HG02970 (cell line): ENCODE measurements at regions not wholly inside any gene's neighbourhood (a gene's known extent, or its start where the extent isn't known, plus 50 kb on each side); places are given as distances from the start of the nearest gene placed in this dataset.

Experiments
- ATAC-seq: cut with Tn5 transposase; IDR thresholded peaks from one replicate; pipeline ENCODE4 v1.9.1; 2021; ENCODE audit warnings: mild to moderate bottlenecking, moderate library complexity, moderate number of reproducible peaks; ENCODE audit not compliant: unreplicated experiment, low FRiP score

DNA sequence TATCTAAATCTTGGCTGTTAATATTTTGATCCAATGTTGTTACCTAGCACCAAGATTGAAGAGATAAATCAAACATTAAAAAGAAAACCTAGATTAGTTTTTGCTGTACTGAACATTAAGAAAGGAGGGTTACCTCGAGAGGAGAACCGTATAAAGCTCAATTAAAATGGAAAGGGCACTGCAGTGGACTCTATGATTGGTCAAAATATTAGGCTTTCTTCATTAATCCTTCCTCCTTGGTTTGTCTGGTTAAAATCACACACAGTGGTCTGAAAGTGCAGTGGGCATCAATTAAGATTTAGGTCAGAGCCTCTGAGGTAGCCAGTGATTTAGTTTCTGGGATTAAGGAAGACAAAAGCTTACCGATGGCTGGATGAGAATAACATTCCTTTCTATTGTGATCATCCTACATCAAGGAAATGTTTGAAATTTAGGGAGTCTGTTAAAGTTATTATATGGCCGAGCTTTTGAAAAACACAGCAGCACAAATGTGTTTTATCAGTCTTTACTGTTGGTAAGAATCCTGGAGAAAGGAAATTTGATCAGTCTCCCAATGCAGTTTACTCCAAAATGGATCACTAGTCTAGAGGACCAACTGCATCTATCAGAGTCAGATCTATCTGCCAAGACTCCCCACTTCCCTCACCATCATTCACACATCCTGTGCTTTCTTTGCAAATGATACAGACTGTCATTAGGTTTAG lies 134.6 kb upstream of the NEDD9 start:
- no peak for ATAC-seq

DNA sequence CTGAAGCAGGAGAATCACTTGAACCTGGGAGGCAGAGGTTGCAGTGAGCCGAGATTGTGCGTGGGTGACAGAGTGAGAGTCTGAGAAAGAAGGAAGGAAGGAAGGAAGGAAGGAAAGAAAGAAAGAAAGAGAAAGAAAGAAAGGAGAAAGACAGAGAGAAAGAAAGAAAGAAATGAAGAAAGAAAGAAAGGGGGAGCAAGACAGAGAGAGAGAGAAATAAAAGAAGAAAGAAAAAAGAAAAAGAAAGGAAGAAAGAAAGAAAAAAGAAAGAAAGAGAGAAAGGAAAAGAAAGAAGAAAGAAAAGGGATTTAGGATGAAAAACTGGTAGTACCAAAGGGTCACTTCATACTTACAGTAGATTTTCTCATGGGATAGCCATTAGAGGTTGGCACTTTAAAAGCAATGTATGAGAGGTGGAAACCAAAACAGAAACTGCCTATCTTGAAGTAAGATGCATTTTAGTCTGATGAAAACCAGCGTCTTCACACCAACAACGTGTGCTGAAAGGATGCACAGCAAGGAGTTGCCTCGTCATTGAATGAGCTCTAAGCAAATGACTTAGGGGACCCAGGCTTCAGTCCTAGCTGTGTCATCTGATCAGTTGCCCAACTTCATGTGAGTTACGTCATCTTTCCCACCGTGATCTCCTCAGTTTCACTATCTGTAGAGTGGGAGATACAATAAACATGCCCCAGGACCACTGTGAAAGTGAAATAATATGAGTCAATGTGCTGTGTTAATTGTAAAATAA lies 133.9 kb upstream of the NEDD9 start:
- peak; percentile 51 for ATAC-seq

DNA sequence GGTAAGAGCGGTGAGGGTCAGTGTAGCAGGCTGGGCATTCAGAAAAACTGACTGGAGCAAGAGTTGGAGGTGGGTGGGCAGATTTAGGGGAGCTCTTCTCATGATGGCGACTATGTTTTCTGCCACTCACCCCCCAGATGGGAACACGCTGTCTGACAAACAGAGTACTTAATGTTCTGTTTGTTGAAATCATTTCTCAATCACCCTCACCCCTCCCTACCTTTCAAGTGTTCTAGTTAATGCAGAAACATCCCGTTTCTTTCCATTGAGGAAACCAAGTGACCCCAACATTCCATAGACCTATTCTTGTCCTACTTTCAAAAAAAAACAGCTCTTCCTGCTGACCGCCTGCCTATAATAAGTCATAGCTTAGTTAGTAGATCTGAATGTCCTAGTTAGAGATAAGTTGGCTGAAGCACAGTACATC lies 132.5 kb upstream of the NEDD9 start:
- ATAC-seq: no peak

DNA sequence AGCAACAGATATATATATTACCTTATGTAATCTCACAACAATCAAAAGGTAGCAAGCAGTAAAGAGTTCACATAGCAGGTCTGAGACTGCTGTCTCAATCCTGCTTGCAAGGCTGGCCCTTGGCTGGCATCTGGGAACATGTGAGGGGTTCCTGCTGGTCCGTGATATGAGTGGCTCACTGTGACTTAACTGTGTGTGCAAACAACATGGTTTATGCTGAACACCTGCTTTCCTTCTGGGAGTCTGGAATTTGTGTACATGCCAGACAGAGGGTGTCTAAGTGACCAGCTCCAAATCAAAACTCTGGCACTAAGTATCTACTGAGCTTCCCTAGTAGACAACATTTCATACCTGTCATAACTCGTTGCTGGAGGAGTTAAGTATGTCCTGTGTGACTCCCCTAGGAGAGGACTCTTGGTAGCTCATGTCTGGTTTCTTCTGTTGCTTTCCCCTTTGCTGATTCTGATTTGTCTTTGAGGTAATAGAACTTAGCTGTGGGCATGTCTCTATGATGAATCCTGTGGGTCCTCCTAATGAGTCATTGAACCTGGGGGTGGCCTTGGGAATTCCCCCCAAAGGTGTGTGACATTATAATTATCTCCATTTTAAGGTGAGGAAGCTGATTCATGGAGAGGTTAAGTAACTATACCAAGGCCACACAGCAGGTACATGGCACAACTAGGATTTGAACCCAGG lies 131.6 kb upstream of the NEDD9 start:
- no peak for ATAC-seq

DNA sequence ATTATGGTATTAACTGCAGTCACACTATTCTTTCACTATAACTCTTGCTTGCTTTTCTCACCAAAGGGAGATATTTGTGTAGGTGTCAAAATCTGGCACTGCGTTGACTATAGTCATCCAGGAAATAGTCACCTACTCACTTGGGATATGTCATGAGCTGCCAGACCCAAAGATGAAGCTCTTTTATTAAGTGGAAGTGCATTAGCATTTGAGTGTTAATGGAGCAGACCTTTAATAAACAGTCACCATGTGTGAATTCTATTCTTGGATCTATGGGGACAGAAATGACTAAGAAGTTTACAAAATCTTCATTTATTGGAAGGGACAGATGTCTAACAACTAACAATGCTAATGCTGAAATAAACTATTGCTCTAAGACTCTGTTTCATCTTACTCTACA lies 130.1 kb upstream of the NEDD9 start:
- ATAC-seq: no peak

DNA sequence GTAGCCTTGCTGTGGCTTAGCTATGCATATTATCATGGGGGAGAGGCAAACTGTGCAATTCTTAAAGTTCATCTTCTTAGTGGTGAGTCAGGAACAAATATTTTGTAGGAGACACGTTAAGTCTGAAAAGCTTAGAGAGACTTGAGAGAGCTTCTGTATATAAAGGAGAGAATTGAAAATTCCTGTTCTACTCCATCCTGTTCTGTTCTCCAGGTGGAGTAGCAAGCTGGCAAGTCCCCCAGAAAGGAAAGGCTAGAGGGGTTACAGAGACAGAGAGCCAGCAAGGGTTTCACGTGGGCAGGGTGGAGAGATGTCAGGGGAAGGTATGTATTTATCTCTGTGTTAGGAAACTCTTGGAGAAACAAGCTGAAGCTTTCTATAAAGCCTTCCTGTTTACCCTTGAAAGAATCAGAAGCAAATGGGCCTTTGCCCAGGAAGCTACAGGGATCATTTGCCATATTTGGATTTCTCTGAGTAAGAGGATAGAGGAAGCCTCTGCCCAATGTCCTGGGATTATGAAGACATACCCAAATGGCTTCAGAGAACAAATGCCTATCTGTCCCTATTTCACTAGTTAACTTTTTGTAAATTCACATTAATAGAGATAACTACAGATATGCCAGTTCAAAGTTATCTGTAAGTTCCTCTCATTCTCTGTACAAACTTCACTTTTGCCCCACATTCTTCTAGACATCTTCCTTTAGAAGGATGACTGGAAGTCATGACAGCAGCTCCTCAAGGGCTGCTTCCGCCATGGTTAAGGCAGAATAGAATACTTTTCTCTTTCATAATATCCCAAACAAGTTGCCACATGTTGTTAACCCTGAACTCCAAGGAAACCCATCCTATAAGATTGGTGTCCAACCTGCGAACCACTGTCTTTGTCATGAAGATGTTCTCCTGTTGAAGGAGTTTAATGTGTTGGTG lies 126.7 kb upstream of the NEDD9 start:
- ATAC-seq: no peak

DNA sequence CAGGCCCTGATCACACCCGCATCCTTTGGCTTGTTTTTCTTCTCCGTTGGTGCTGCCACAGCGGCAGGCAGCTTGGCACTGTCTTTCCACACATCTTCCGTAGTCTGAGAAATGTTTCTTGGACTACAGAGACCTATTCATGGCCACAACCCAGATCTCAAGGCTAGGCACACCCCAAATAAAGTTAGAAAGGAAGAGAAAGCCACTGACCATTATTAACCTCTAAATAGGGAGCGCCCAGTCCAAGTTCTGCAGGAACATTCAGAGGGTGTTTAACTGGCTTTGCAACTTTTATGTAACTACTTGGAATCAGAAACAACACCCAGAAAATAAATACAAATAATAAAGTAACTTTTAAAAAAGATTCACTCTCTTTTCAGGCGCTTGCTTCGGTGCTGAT lies 124.8 kb upstream of the NEDD9 start:
- no peak for ATAC-seq

DNA sequence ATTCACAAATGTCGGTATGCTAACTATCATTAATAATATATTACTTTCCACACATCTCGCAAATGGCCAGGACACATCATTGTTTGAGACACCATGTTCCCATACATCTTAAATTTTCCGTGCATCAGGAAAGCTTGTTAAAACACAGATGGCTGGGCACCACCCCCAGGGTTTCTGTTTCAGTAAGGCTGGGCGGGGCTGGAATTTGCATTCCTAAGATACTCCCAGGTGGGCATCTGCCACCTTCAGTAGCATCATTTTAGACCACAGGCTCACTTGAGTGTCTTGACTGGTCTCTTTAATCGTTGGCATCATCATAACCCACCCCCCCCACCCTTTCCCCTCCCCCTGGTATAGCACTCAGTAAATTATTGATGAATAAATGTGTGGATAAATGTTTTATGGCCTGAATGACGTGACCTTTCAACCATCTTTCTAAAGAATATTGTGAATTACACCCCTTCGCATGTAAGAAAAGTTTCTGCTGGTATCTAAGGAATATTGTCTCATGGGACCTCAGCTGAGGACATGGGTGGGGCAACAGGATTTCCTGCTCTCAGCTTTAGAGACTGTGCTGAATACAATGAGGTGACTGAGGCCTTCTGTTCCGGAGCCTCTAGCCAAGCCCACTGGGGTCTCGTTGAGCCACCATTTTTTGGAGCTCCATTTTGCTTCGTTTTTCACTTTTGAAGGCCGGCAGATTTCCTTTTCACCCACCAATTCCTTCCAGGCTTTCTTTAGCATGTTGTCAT lies 124.1 kb upstream of the NEDD9 start:
- ATAC-seq: no peak

DNA sequence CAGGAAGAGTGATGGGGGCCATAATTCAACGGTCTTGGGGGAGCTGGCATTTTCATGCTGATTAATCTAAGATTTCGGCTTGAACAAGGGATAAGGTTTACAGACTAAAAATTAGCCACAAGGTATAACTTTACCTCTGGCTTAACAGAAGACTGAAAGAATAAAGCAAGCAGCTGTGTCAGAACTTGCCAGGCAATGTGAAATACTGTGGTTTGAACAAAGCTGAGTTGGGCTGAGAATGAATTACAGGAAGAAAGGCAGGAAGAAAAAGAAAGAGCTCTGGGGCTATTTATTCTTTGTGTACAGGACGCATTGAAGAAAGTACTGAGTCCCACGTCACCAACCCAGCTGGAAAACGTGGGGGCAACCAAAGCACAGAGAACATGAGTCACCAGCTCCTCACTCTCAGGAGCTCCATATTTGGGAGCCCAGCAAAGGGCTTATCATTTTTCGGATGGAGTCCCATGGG lies 121.5 kb upstream of the NEDD9 start:
- no peak for ATAC-seq

DNA sequence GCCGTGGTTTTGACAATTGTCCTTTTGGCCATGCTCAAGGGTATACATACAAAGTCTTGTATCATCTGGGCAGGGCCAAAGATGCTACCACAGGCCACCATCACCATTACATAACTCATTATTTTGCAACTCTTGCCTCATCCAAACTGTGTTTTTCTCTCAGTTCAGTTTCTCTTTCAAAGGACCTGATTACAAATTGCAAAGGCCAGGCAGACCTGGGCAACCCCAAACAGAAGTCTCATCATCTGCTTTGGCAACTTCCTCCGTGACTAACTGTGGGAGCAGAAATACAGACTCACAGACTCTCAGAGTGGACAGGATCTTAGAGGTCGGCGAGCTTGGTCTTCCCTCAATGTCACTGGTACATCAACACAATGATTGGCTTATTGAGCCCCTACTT lies 117.8 kb upstream of the NEDD9 start:
- no peak for ATAC-seq

DNA sequence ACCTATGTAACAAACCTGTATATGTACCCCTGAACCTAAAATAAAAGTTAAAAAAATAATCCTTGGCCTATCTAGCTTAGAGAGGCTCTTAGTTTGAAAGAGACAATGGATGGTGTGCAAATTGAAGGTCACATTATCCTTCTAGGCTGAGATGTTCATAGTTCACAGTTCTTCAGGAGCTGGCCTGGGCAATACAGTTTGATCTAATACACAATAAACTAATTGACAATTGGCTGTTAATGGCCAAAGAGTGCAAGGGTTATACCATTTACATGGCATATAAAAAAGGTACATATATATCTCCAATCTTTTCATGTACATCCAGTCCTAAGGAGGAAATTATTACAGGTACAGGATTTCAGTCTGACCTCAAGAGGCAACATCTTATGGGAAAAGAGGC lies 117.4 kb upstream of the NEDD9 start:
- no peak for ATAC-seq

DNA sequence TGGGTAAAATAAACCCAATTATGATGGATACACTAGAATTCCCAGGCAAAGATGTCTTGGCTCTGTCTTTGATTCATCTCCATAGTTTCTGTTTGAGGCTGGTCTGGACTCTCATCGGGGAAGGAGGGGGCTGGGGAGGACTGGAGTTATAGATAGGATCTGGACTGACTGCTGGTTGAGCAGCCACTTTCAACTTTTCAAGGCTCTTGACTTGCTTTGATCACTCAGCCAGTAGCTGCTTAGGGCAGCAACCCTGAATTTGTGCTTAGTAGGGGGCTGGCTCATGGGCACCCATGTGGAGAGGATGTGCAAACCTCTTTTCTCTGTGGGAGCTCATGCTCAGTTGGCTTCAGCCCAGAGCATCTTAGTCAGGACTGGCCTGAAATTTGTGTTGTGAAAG lies 114.0 kb upstream of the NEDD9 start:
- no peak for ATAC-seq

DNA sequence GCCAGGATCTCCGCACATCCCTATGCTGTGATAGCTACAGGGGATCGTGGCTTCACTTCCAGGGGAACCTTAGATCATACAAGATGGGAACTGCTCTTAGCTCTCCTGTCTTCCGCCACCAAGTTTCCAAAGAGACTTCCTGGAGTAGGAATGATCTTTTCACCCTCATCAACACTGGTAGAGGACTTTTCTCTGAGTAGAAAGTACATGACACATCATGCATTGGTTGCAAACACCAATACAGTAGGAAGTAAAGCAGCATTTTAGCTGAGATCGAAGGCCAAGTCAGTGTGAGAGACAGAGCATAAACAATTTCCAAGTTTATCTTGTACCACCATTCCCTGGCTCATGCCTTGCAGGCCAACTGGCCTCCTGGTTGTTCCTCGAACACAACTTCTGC lies 113.1 kb upstream of the NEDD9 start:
- ATAC-seq: no peak

DNA sequence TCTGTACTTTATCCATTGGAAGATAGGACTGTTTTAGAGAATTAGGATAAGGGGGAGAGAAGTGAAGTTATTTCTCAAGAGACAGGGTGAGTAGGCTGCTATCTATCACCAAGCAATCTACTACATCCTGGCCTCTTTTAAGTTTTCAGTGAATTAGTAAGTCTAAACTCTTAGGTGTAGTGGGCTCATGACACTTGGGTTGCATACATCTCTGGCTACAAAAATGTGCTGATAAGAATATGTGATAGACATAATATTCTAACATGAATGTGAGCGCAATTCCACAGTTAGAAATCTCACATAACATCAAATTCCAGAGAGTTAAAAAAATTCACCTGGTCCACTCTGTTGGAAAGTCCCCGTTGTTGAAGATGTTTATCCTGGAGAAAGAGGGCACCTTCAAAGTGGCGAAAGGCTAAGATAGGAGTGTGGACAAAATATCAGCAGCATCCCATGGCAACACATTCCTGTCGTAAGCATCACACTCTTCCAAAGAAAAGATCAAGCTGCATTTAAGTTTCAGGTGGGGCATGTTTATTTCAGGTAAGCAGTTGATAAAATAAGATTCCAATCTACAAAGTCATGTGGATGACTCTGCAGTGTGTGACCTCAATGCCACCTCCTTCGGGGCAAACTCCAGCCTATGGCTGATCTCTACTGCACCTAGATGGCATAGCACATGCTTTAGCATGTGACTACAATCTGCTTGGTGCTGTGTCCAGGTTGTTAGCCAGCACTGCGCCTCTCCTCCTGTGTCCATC lies 111.7 kb upstream of the NEDD9 start:
- ATAC-seq: no peak

DNA sequence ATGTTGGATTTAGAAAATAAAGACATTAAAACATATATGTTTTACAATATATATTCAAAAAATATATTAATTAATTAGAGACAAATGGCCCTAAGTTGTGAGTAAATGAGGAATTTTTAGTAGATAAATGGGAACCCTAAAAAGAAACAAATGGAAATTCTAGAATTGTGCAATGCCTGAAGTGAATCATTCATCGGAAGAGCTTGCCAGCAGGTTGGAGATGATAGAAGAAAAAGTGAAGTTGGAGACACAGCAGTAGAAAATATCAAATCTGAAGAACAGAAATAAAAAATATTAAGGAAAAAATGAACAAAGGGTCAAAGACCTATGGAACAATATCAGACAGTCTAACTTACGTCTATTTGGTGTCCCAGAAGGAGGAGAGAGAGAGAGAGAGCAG lies 109.4 kb upstream of the NEDD9 start:
- no peak for ATAC-seq

DNA sequence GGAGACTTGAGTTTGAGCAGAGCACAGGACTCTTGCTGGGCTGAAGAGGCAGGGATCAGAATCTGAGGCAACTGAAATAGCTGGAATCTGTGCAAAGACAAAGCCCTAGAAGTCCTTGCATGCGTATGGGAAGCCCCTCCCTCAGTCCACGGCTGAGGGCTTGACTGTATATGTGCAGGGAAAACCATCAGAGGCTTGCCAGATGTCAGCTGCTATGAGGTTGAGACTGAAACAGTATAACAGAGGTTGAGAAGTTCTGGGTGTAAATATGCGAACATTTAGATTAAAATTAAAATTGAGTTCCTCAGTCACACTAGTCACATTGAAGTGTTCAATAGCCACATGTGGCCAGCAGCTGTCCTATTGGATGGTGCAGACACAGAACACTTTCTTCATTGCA lies 108.8 kb upstream of the NEDD9 start:
- ATAC-seq: no peak

DNA sequence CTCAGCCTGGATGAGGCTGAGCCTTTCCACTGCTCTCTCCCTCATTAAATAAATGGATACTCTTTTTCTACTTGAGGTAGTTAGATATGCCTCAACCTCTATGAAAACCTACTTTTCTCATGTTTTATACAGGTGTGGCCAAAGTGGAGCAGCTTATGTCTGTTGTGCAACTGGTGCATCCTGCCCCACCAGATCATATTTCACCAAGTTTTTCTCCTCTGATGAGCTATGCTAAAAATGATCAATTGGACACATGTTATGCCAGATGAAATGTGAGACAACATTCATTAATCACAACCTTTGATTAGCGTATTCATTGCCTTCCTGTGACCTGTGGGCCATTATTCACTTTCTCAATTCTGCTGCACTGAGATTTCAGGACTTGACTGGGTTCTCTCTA lies 106.9 kb upstream of the NEDD9 start:
- ATAC-seq: no peak

DNA sequence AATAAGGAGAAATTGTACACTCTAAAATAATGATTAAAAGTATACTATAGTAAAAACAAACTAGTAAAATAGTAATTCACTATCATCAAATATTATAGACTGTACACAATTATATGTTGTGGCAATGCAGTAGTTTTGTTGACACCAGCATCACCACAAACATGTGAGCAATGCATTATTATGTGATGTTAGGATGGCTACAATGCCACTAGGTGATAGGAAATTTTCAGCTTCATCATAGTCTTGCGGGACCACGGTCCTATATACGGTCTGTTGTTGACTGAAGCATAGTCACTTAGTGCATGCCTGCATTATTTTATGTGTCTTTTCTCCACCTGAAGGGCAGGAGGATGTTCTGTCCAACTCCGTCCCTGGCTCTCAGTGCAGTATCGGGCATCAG lies 104.8 kb upstream of the NEDD9 start:
- no peak for ATAC-seq

DNA sequence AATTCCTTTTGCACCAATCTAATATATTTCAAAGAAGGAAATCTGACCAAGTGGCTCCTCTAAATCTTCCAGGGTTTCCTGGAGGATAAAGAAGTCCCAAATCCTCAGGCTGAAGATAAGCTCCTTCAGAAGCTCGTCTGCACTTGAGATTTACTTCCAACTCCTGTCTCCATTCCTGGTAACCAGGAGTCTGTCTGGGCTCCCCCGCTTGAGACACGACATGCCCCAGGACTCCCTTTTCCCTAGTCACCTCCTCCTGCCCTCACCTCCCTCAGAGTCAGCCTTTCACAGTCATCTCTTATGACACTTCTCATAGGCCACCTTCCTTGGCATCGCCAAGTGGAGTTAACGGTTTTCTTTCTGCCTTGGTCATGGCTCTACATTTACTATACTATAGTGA lies 103.4 kb upstream of the NEDD9 start:
- no peak for ATAC-seq
